ENCODE measurements at regions not wholly inside any gene's neighbourhood (a gene's known extent, or its start where the extent isn't known, plus 50 kb on each side); places are given as distances from the start of the nearest gene placed in this dataset.

GRCh38 chr6:87791485-87791884, 89.5 kb upstream of the AKIRIN2 start:
- no peaks in the 10 kb centered on the region for H4K20me1 ChIP-seq (replicated peaks; ENCODE audit: control insufficient read depth, extremely low read depth, insufficient read depth, low read length)
- no peaks in the 10 kb centered on the region for H3K36me3 ChIP-seq (ENCODE audit: control insufficient read depth in 2 of 2, extremely low read depth in 1 of 2, insufficient read depth in 2 of 2, low read length in 2 of 2)
- FAIRE-seq (no peak), DNase-seq (ENCODE audit: low read depth, low spot score) (no peak)
- no peak overlapping the region for H3K4me2 ChIP-seq (ENCODE audit: insufficient read depth, low read length)
- TF ChIP-seq POLR2AphosphoS5 (IDR thresholded peaks at IDR 0.05; ENCODE audit: insufficient read depth, low read depth, low read length) (no peak), GATA2 (IDR thresholded peaks at IDR 0.05; ENCODE audit: insufficient read depth, insufficient read length, low read depth, low read length) (no peak), FOS (IDR thresholded peaks at IDR 0.05; ENCODE audit: borderline replicate concordance, insufficient read depth, low read length) (no peak), EZH2 (IDR thresholded peaks at IDR 0.05; ENCODE audit: borderline replicate concordance, low read depth, low read length, severe bottlenecking) (no peak), MYC (IDR thresholded peaks at IDR 0.05; ENCODE audit: low read depth, low read length) (no peak), JUN (IDR thresholded peaks at IDR 0.05; ENCODE audit: borderline replicate concordance, insufficient read depth, insufficient read length, low read depth) (no peak), CTCF (IDR thresholded peaks at IDR 0.05; ENCODE audit: extremely low read depth in 1 of 2, insufficient read depth in 1 of 2, low read depth in 1 of 2, low read length in 2 of 2) (no peak), POLR2A (IDR thresholded peaks at IDR 0.05; ENCODE audit: low read depth, low read length) (no peak)
- TF ChIP-seq, protein P1, sequence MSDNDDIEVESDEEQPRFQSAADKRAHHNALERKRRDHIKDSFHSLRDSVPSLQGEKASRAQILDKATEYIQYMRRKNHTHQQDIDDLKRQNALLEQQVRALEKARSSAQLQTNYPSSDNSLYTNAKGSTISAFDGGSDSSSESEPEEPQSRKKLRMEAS (IDR thresholded peaks at IDR 0.05; ENCODE audit: insufficient read depth, insufficient read length), result no peak
- no peaks in the 10 kb centered on the region for H3K9me1 ChIP-seq (replicated peaks; ENCODE audit: control insufficient read depth, extremely low read depth, insufficient read depth, low read length)
- H3K4me1 ChIP-seq (ENCODE audit: control insufficient read depth, extremely low read depth, insufficient read depth, low read length), result peaks cover 10% of the 10 kb centered on the region
- no peak overlapping the region for H3K4me3 ChIP-seq (replicated peaks in 1 of 3; ENCODE audit: insufficient read depth in 1 of 3, low read depth in 1 of 3, low read length in 3 of 3)
- no peak overlapping the region for H3K27ac ChIP-seq (ENCODE audit: insufficient read depth, low read depth, low read length)
- intact Hi-C loops (cut with micrococcal nuclease), result no loop called here
- H3K9me3 ChIP-seq (replicated peaks; ENCODE audit: control insufficient read depth, insufficient read depth, low read length), result no peaks in the 10 kb centered on the region
- ChIA-PET CTCF (interaction anchor here (1.2 kb wide), 1 partner anchor 8 kb away, joined by 3 read pairs; no protein-coding TSS in a partner anchor), POLR2A (no interaction called here)
- no peaks in the 10 kb centered on the region for H3K27me3 ChIP-seq (ENCODE audit: control insufficient read depth in 2 of 2, insufficient read depth in 2 of 2, low read length in 2 of 2)
- H2AFZ ChIP-seq (ENCODE audit: low read depth, low read length), result no peak overlapping the region
- H3K79me2 ChIP-seq (ENCODE audit: control insufficient read depth, insufficient read depth, low read length), result no peaks in the 10 kb centered on the region
- dilution Hi-C loops (cut with MboI; ENCODE audit: extremely low pct_ligation_motif_present, low sequenced_read_pairs), result no loop called here
- BruUV-seq (replicated peaks), result no TSS peak
- H3K9ac ChIP-seq (replicated peaks; ENCODE audit: extremely low read depth, insufficient read depth, low read length), result no peak overlapping the region
